HCT116 (cell line): ENCODE measurements at regions not wholly inside any gene's neighbourhood (a gene's known extent, or its start where the extent isn't known, plus 50 kb on each side); places are given as distances from the start of the nearest gene placed in this dataset.

ENCODE experiments used
- ATAC-seq: fragments of 200-7000 bp; cut with Tn5 transposase; 2 replicates; pipeline ENCODE4 v1.9.1; 2020; ENCODE audit warnings: mild to moderate bottlenecking, moderate library complexity
- BruUV-seq: library from RNA; stranded (reverse); fragments of 400-500 nt; replicated peaks from 2 replicates; lab custom pipeline; 2021; lab: Mats Ljungman, UMichigan
- CTCF ChIA-PET: fragments of 300-600 bp; sonication (Branson Sonifier 250); formaldehyde crosslinking; loops from one replicate; lab custom pipeline; 2021; ENCODE audit warnings: antibody characterized with exemption; lab: Charles Lee
- POLR2A ChIA-PET: fragments of 300-600, 350-600 bp; sonication (Branson Sonifier 250); formaldehyde crosslinking; loops from one replicate; lab custom pipeline; 2021; ENCODE audit warnings: antibody characterized with exemption; lab: Charles Lee
- RAD21 ChIA-PET, 2 experiments: fragments of 300-600 bp; sonication (Branson Sonifier 250); formaldehyde crosslinking; loops; one replicate each; lab custom pipeline; 2023; ENCODE audit warnings: low total read pairs in 2 of 2; ENCODE audit not compliant: uncharacterized antibody in 2 of 2, unreplicated experiment in 2 of 2, low non-redundant PET in 1 of 2; lab: Charles Lee
- DNase-seq: peaks from one replicate; pipeline ENCODE4 v3.0.0-alpha.2; 2010; ENCODE audit warnings: low read depth, low spot score
- H2AFZ ChIP-seq: fragments of 200-600 bp; shearing (Covaris generic), sonication (generic); 2 replicates; pipeline ENCODE4 v1.6.1; 2017; ENCODE audit warnings: low read depth, mixed run types, mixed read lengths, antibody characterized with exemption, low read length; ENCODE audit not compliant: poor library complexity, severe bottlenecking
- H3K27ac ChIP-seq: 2 replicates; pipeline ENCODE4 v1.5.1; 2012; ENCODE audit warnings: low read depth, low read length
- H3K27me3 ChIP-seq: fragments of 200-600 bp; sonication (generic); 2 replicates; pipeline ENCODE4 v1.6.1; 2016; ENCODE audit warnings: mixed run types, low read length, mixed read lengths; ENCODE audit not compliant: insufficient read depth
- H3K36me3 ChIP-seq, 2 experiments: fragments of 200-500 bp in 1 of 2; fragments of 200-600 bp in 1 of 2; sonication (Bioruptor generic) in 1 of 2; sonication (generic) in 1 of 2; 2 replicates each; pipeline versions ENCODE4 v1.5.1 to v1.6.1; 2014 to 2016; ENCODE audit warnings: low read length in 2 of 2, inconsistent platforms in 1 of 2, mixed read lengths in 1 of 2, mixed run types in 1 of 2; ENCODE audit not compliant: insufficient read depth in 2 of 2, control insufficient read depth in 1 of 2
- H3K4me1 ChIP-seq, 2 experiments: fragments of 200-600 bp in 1 of 2; sonication (generic) in 1 of 2; 2 replicates each; pipeline versions ENCODE4 v1.5.1 to v1.6.1; 2012 to 2017; ENCODE audit warnings: low read length in 2 of 2, inconsistent platforms in 1 of 2, mild to moderate bottlenecking in 1 of 2, mixed read lengths in 1 of 2, mixed run types in 1 of 2, moderate library complexity in 1 of 2; ENCODE audit not compliant: insufficient read depth in 2 of 2, control insufficient read depth in 1 of 2
- H3K4me2 ChIP-seq: fragments of 200-600 bp; sonication (generic); 2 replicates; pipeline ENCODE4 v1.6.1; 2017; ENCODE audit warnings: mixed run types, low read length, mixed read lengths
- H3K4me3 ChIP-seq, 2 experiments: fragments of 200-600 bp in 1 of 2; sonication (generic) in 1 of 2; replicated peaks in 1 of 2; 2 replicates each; pipeline ENCODE4 v1.5.1; 2011 to 2016; ENCODE audit warnings: low read length in 2 of 2, control low read depth in 1 of 2, low read depth in 1 of 2, mild to moderate bottlenecking in 1 of 2, mixed read lengths in 1 of 2, mixed run types in 1 of 2
- H3K79me2 ChIP-seq: fragments of 200-600 bp; sonication (generic); 2 replicates; pipeline ENCODE4 v1.6.1; 2017; ENCODE audit warnings: mild to moderate bottlenecking, mixed run types, low read length, moderate library complexity, mixed read lengths; ENCODE audit not compliant: insufficient read depth
- H3K9ac ChIP-seq: fragments of 200-600 bp; sonication (generic); 2 replicates; pipeline ENCODE4 v1.6.1; 2016; ENCODE audit warnings: low read length, mixed read lengths
- H3K9me2 ChIP-seq: fragments of 200-600 bp; sonication (generic), shearing (Covaris generic); 2 replicates; pipeline ENCODE4 v1.6.1; 2017; ENCODE audit warnings: mixed run types, mild to moderate bottlenecking, moderate library complexity; ENCODE audit not compliant: insufficient read depth
- H3K9me3 ChIP-seq, 2 experiments: fragments of 200-500 bp in 1 of 2; fragments of 200-600 bp in 1 of 2; sonication (Bioruptor generic) in 1 of 2; sonication (generic) in 1 of 2; 2 replicates each; pipeline ENCODE4 v1.6.1; 2014 to 2017; ENCODE audit warnings: low read length in 2 of 2, mixed read lengths in 2 of 2, inconsistent platforms in 1 of 2, low read depth in 1 of 2, mild to moderate bottlenecking in 1 of 2, mixed run types in 1 of 2, moderate library complexity in 1 of 2; ENCODE audit not compliant: control insufficient read depth in 1 of 2, insufficient read depth in 1 of 2
- H4K20me1 ChIP-seq: fragments of 200-600 bp; sonication (generic), shearing (Covaris generic); 2 replicates; pipeline ENCODE4 v1.6.1; 2017; ENCODE audit warnings: mixed run types, mild to moderate bottlenecking, moderate library complexity; ENCODE audit not compliant: insufficient read depth
- CBX3 ChIP-seq: IDR thresholded peaks from 2 replicates; pipeline ENCODE4 v1.6.1; 2012; ENCODE audit warnings: low read depth
- EGR1 ChIP-seq: IDR thresholded peaks from 2 replicates; pipeline ENCODE4 v1.6.1; 2012; ENCODE audit warnings: low read depth
- EZH2phosphoT487 ChIP-seq: fragments of 200-600 bp; IDR thresholded peaks from 2 replicates; pipeline ENCODE4 v1.6.1; 2018; ENCODE audit warnings: antibody characterized with exemption, borderline replicate concordance
- FOSL1 ChIP-seq: IDR thresholded peaks from 2 replicates; pipeline ENCODE4 v1.6.1; 2012; ENCODE audit warnings: low read depth
- JUND ChIP-seq: IDR thresholded peaks from 2 replicates; pipeline ENCODE4 v1.6.1; 2012
- POLR2A ChIP-seq: IDR thresholded peaks from 2 replicates; pipeline ENCODE4 v1.7.0; 2011; ENCODE audit warnings: borderline replicate concordance; ENCODE audit not compliant: insufficient read depth, insufficient read length; ENCODE audit errors: extremely low read depth
- POLR2AphosphoS5 ChIP-seq: IDR thresholded peaks from 2 replicates; pipeline ENCODE4 v1.6.1; 2011; ENCODE audit warnings: mild to moderate bottlenecking, low read depth, low read length, moderate library complexity
- RAD21 ChIP-seq: IDR thresholded peaks from 2 replicates; pipeline ENCODE4 v1.6.1; 2012; ENCODE audit warnings: low read depth, mild to moderate bottlenecking
- SRF ChIP-seq: IDR thresholded peaks from 2 replicates; pipeline ENCODE4 v1.6.1; 2012; ENCODE audit warnings: low read depth
- TCF7L2 ChIP-seq: IDR thresholded peaks from 2 replicates; pipeline ENCODE4 v1.7.0; 2011; ENCODE audit warnings: borderline replicate concordance, inconsistent platforms; ENCODE audit not compliant: insufficient read depth, insufficient read length; ENCODE audit errors: extremely low read depth
- YY1 ChIP-seq: IDR thresholded peaks from 2 replicates; pipeline ENCODE4 v1.6.1; 2011; ENCODE audit warnings: low read length, low read depth, moderate library complexity, mild to moderate bottlenecking; ENCODE audit not compliant: insufficient replicate concordance; ENCODE audit errors: extremely low read depth
- ZNF274 ChIP-seq: fragments of 200-500 bp; sonication (Bioruptor generic); IDR thresholded peaks from 2 replicates; pipeline ENCODE4 v1.6.1; 2014; ENCODE audit warnings: mild to moderate bottlenecking, low read depth, low read length, inconsistent platforms
- intact Hi-C: fragments of 100-400 bp; cut with micrococcal nuclease; formaldehyde crosslinking; loops from 2 replicates; pipeline ENCODE4 v1.10.0; 2022
- TF ChIP-seq, protein P1 (sequence below): IDR thresholded peaks from 2 replicates; pipeline ENCODE4 v1.6.1; 2012; ENCODE audit warnings: low read depth
- TF ChIP-seq, protein P2 (sequence below), 3 experiments: fragments of 200-600 bp in 1 of 3; sonication (generic) in 1 of 3; IDR thresholded peaks in 2 of 3; conservative IDR thresholded peaks in 1 of 3; 2 replicates each; pipeline ENCODE4 v1.5.1; 2012 to 2017; ENCODE audit warnings: low read depth in 2 of 3, low read length in 2 of 3, antibody characterized with exemption in 1 of 3, borderline replicate concordance in 1 of 3, control low read depth in 1 of 3, mild to moderate bottlenecking in 1 of 3, mixed read lengths in 1 of 3, mixed run types in 1 of 3, moderate library complexity in 1 of 3; ENCODE audit not compliant: insufficient read depth in 1 of 3
- TF ChIP-seq, protein P3 (sequence below): IDR thresholded peaks from 2 replicates; pipeline ENCODE4 v1.6.1; 2012
- TF ChIP-seq, protein P4 (sequence below): IDR thresholded peaks from 2 replicates; pipeline ENCODE4 v1.6.1; 2011; ENCODE audit warnings: mild to moderate bottlenecking, low read length, moderate library complexity; ENCODE audit not compliant: insufficient replicate concordance; ENCODE audit errors: extremely low read depth
- TF ChIP-seq, protein P5 (sequence below): IDR thresholded peaks from 2 replicates; pipeline ENCODE4 v1.6.1; 2012

DNA sequence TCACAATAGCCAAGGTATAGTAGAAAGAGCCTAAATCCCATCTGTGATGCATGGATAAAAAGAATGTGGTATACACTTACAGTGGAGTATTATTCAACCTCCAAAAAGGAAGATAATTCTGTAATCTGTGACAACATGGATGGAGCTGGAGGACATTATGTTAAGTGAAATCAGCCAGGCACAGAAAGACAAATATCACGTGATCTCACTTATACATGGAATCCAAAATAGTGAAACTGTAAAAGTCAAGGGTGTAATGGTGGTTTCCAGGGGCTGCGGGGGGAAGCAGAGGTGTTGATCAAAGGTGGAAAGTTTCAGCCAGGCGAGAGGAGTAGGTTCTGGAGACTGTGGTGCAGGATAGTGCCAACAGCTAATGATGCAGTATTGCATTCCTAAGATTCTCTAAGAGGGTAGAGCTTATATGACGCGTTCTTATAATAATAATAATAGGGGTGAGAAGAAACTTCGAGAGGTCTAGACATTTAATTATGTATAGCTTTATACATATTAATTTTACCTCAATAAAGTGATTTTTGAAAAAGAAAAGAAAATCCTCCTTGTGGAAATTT, 246.1 kb downstream of the FOXA2 start:
- ATAC-seq (no peak), DNase-seq (no peak)
- Histone ChIP-seq H3K27ac (no peak overlapping the region), H3K9ac (no peak overlapping the region), H4K20me1 (no peaks in the 10 kb centered on the region), H3K4me3 (no peak overlapping the region), H2AFZ (no peak overlapping the region), H3K79me2 (no peaks in the 10 kb centered on the region), H3K27me3 (no peaks in the 10 kb centered on the region), H3K9me2 (no peaks in the 10 kb centered on the region), H3K36me3 (no peaks in the 10 kb centered on the region), H3K4me2 (no peak overlapping the region), H3K4me1 (peaks cover 2 to 16% of the 10 kb centered on the region in 2 experiments; a peak in 2 of 4 replicates), H3K9me3 (no peaks in the 10 kb centered on the region)
- intact Hi-C loops = loop anchor here (2.0 to 5.0 kb wide), 2 partner anchors 53 to 1004 kb away; no protein-coding TSS in a partner anchor
- ChIA-PET POLR2A (interaction anchor here (1.5 kb wide), 1 partner anchor 347 kb away, joined by 5 read pairs; no protein-coding TSS in a partner anchor), RAD21 (interaction anchor here (2.4 to 3.4 kb wide), 2 partner anchors 248 kb away, joined by 12 to 14 read pairs; no protein-coding TSS in a partner anchor), CTCF (interaction anchor here (1.2 to 5.7 kb wide), 6 partner anchors 10 to 358 kb away, joined by 3 to 79 read pairs (median 6); no protein-coding TSS in a partner anchor)
- no peak for TF ChIP-seq POLR2AphosphoS5
- TF ChIP-seq RAD21 = no peak
- TF ChIP-seq JUND = no peak
- TF ChIP-seq, protein P1, sequence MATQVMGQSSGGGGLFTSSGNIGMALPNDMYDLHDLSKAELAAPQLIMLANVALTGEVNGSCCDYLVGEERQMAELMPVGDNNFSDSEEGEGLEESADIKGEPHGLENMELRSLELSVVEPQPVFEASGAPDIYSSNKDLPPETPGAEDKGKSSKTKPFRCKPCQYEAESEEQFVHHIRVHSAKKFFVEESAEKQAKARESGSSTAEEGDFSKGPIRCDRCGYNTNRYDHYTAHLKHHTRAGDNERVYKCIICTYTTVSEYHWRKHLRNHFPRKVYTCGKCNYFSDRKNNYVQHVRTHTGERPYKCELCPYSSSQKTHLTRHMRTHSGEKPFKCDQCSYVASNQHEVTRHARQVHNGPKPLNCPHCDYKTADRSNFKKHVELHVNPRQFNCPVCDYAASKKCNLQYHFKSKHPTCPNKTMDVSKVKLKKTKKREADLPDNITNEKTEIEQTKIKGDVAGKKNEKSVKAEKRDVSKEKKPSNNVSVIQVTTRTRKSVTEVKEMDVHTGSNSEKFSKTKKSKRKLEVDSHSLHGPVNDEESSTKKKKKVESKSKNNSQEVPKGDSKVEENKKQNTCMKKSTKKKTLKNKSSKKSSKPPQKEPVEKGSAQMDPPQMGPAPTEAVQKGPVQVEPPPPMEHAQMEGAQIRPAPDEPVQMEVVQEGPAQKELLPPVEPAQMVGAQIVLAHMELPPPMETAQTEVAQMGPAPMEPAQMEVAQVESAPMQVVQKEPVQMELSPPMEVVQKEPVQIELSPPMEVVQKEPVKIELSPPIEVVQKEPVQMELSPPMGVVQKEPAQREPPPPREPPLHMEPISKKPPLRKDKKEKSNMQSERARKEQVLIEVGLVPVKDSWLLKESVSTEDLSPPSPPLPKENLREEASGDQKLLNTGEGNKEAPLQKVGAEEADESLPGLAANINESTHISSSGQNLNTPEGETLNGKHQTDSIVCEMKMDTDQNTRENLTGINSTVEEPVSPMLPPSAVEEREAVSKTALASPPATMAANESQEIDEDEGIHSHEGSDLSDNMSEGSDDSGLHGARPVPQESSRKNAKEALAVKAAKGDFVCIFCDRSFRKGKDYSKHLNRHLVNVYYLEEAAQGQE = no peak
- no peak for TF ChIP-seq TCF7L2
- TF ChIP-seq FOSL1 = no peak
- TF ChIP-seq ZNF274 = no peak
- TF ChIP-seq YY1 = no peak
- TF ChIP-seq, protein P2, sequence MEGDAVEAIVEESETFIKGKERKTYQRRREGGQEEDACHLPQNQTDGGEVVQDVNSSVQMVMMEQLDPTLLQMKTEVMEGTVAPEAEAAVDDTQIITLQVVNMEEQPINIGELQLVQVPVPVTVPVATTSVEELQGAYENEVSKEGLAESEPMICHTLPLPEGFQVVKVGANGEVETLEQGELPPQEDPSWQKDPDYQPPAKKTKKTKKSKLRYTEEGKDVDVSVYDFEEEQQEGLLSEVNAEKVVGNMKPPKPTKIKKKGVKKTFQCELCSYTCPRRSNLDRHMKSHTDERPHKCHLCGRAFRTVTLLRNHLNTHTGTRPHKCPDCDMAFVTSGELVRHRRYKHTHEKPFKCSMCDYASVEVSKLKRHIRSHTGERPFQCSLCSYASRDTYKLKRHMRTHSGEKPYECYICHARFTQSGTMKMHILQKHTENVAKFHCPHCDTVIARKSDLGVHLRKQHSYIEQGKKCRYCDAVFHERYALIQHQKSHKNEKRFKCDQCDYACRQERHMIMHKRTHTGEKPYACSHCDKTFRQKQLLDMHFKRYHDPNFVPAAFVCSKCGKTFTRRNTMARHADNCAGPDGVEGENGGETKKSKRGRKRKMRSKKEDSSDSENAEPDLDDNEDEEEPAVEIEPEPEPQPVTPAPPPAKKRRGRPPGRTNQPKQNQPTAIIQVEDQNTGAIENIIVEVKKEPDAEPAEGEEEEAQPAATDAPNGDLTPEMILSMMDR (IDR thresholded peaks at IDR 0.05 in 2 of 3, conservative IDR thresholded peaks at IDR 0.05 in 1 of 3; ENCODE audit: borderline replicate concordance in 1 of 3, insufficient read depth in 1 of 3, low read depth in 2 of 3, low read length in 2 of 3) = no peak
- no peak for TF ChIP-seq CBX3
- no peak for TF ChIP-seq EZH2phosphoT487
- TF ChIP-seq SRF = no peak
- TF ChIP-seq, protein P3, sequence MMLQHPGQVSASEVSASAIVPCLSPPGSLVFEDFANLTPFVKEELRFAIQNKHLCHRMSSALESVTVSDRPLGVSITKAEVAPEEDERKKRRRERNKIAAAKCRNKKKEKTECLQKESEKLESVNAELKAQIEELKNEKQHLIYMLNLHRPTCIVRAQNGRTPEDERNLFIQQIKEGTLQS = no peak
- TF ChIP-seq EGR1 = no peak
- no peak for TF ChIP-seq POLR2A
- TF ChIP-seq, protein P4, sequence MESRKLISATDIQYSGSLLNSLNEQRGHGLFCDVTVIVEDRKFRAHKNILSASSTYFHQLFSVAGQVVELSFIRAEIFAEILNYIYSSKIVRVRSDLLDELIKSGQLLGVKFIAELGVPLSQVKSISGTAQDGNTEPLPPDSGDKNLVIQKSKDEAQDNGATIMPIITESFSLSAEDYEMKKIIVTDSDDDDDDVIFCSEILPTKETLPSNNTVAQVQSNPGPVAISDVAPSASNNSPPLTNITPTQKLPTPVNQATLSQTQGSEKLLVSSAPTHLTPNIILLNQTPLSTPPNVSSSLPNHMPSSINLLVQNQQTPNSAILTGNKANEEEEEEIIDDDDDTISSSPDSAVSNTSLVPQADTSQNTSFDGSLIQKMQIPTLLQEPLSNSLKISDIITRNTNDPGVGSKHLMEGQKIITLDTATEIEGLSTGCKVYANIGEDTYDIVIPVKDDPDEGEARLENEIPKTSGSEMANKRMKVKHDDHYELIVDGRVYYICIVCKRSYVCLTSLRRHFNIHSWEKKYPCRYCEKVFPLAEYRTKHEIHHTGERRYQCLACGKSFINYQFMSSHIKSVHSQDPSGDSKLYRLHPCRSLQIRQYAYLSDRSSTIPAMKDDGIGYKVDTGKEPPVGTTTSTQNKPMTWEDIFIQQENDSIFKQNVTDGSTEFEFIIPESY = no peak
- TF ChIP-seq, protein P5, sequence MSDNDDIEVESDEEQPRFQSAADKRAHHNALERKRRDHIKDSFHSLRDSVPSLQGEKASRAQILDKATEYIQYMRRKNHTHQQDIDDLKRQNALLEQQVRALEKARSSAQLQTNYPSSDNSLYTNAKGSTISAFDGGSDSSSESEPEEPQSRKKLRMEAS = no peak
- no TSS peak for BruUV-seq
